IMR-90 (cell line): ENCODE measurements at regions not wholly inside any gene's neighbourhood (a gene's known extent, or its start where the extent isn't known, plus 50 kb on each side); places are given as distances from the start of the nearest gene placed in this dataset.

Experiments
- ATAC-seq: fragments of 200-7000 bp; cut with Tn5 transposase; 2 replicates; pipeline ENCODE4 v1.9.1; 2020; ENCODE audit warnings: low read depth, mild to moderate bottlenecking, moderate library complexity
- BruUV-seq: library from RNA; stranded (reverse); fragments of 400-500 nt; replicated peaks from 2 replicates; lab custom pipeline; 2021; lab: Mats Ljungman, UMichigan
- CTCF ChIA-PET: fragments of 300-600 bp; formaldehyde crosslinking; extraction: SDS; loops from one replicate; lab custom pipeline; 2021; ENCODE audit warnings: antibody characterized with exemption; lab: Yijun Ruan, JAX
- POLR2A ChIA-PET: fragments of 300-600 bp; sonication (Branson Sonifier 250); formaldehyde crosslinking; loops from one replicate; lab custom pipeline; 2022; ENCODE audit warnings: antibody characterized with exemption; ENCODE audit not compliant: unreplicated experiment; lab: Charles Lee
- DNase-seq: peaks from one replicate; pipeline ENCODE4 v3.0.0; 2013
- H2AFZ ChIP-seq: replicated peaks from 2 replicates; pipeline ENCODE3; 2013; ENCODE audit warnings: low read length, mild to moderate bottlenecking; ENCODE audit not compliant: poor library complexity
- H2AK5ac ChIP-seq: 2 replicates; pipeline ENCODE4 v1.6.1; 2013; ENCODE audit warnings: low read depth, low read length, inconsistent platforms
- H2AK9ac ChIP-seq: replicated peaks from 2 replicates; pipeline ENCODE3; 2013; ENCODE audit warnings: mild to moderate bottlenecking, low read depth, low read length, moderate library complexity; ENCODE audit not compliant: poor library complexity
- H2BK120ac ChIP-seq: 2 replicates; pipeline ENCODE4 v1.6.1; 2013; ENCODE audit warnings: low read depth, low read length, inconsistent platforms
- H2BK15ac ChIP-seq: 3 replicates; pipeline ENCODE4 v1.6.1; 2013; ENCODE audit warnings: low read depth, low read length, inconsistent platforms
- H2BK20ac ChIP-seq: 2 replicates; pipeline ENCODE4 v1.6.1; 2013; ENCODE audit warnings: low read depth, mild to moderate bottlenecking, inconsistent platforms, low read length, moderate library complexity
- H2BK5ac ChIP-seq: 2 replicates; pipeline ENCODE4 v1.6.1; 2013; ENCODE audit warnings: mild to moderate bottlenecking, low read depth, low read length, inconsistent platforms; ENCODE audit not compliant: poor library complexity, severe bottlenecking
- H3K14ac ChIP-seq: replicated peaks from 2 replicates; pipeline ENCODE4 v1.6.1; 2013; ENCODE audit warnings: low read depth, low read length, inconsistent platforms
- H3K18ac ChIP-seq: 2 replicates; pipeline ENCODE4 v1.6.1; 2013; ENCODE audit warnings: low read depth, low read length, control low read depth
- H3K23ac ChIP-seq: 2 replicates; pipeline ENCODE4 v1.6.1; 2013; ENCODE audit warnings: low read depth, low read length, inconsistent platforms
- H3K27ac ChIP-seq: 2 replicates; pipeline ENCODE4 v1.5.1; 2013; ENCODE audit warnings: mild to moderate bottlenecking, control low read depth, low read length; ENCODE audit not compliant: insufficient read depth
- H3K27me3 ChIP-seq: 2 replicates; pipeline ENCODE4 v1.6.1; 2013; ENCODE audit warnings: low read length; ENCODE audit not compliant: control insufficient read depth, insufficient read depth
- H3K36me3 ChIP-seq: 2 replicates; pipeline ENCODE4 v1.6.1; 2013; ENCODE audit warnings: low read length, mixed read lengths; ENCODE audit not compliant: control insufficient read depth, insufficient read depth
- H3K4ac ChIP-seq: 2 replicates; pipeline ENCODE4 v1.6.1; 2013; ENCODE audit warnings: low read depth, low read length, inconsistent platforms
- H3K4me1 ChIP-seq: 2 replicates; pipeline ENCODE4 v1.6.1; 2013; ENCODE audit warnings: low read length, mixed read lengths; ENCODE audit not compliant: control insufficient read depth, insufficient read depth
- H3K4me2 ChIP-seq: 2 replicates; pipeline ENCODE4 v1.6.1; 2013; ENCODE audit warnings: low read depth, mild to moderate bottlenecking, control low read depth, low read length, moderate library complexity
- H3K4me3 ChIP-seq: 2 replicates; pipeline ENCODE4 v1.5.1; 2013; ENCODE audit warnings: low read depth, mild to moderate bottlenecking, control low read depth, low read length, moderate library complexity; ENCODE audit not compliant: insufficient read depth
- H3K56ac ChIP-seq: 2 replicates; pipeline ENCODE4 v1.6.1; 2013; ENCODE audit warnings: low read length, inconsistent platforms; ENCODE audit not compliant: insufficient read depth; ENCODE audit errors: extremely low read depth
- H3K79me1 ChIP-seq, 2 experiments: 2 replicates each; pipeline ENCODE4 v1.6.1; 2013; ENCODE audit warnings: low read length in 2 of 2, inconsistent platforms in 1 of 2, low read depth in 1 of 2
- H3K9ac ChIP-seq: 2 replicates; pipeline ENCODE4 v1.6.1; 2013; ENCODE audit warnings: low read depth, low read length, control low read depth
- H3K9me1 ChIP-seq: 2 replicates; pipeline ENCODE4 v1.6.1; 2013; ENCODE audit warnings: low read length, inconsistent platforms; ENCODE audit not compliant: insufficient read depth
- H3K9me3 ChIP-seq: 2 replicates; pipeline ENCODE4 v1.6.1; 2013; ENCODE audit warnings: low read length; ENCODE audit not compliant: control insufficient read depth, insufficient read depth
- H4K20me1 ChIP-seq: 2 replicates; pipeline ENCODE4 v1.6.1; 2013; ENCODE audit warnings: low read length, inconsistent platforms; ENCODE audit not compliant: insufficient read depth
- H4K5ac ChIP-seq: 2 replicates; pipeline ENCODE4 v1.6.1; 2013; ENCODE audit warnings: mild to moderate bottlenecking, low read depth, low read length, control low read depth
- H4K8ac ChIP-seq, 2 experiments: 2 replicates each; pipeline ENCODE4 v1.6.1; 2013; ENCODE audit warnings: low read depth in 2 of 2, low read length in 2 of 2, control low read depth in 1 of 2, inconsistent platforms in 1 of 2
- H4K91ac ChIP-seq: 2 replicates; pipeline ENCODE4 v1.6.1; 2013; ENCODE audit warnings: low read depth, low read length, inconsistent platforms; ENCODE audit not compliant: insufficient read depth
- BHLHE40 ChIP-seq: fragments of 150-350 bp; IDR thresholded peaks from 2 replicates; pipeline ENCODE4 v1.6.1; 2016; ENCODE audit warnings: mild to moderate bottlenecking, low read depth, low read length
- FOS ChIP-seq: fragments of 150-350 bp; IDR thresholded peaks from 2 replicates; pipeline ENCODE4 v1.6.1; 2016; ENCODE audit warnings: low read depth, low read length
- MAFK ChIP-seq: IDR thresholded peaks from 2 replicates; pipeline ENCODE4 v1.6.1; 2012; ENCODE audit warnings: low read depth, low read length, improper control_type of control experiment
- MAZ ChIP-seq: IDR thresholded peaks from 2 replicates; pipeline ENCODE4 v1.6.1; 2012; ENCODE audit warnings: low read depth, mild to moderate bottlenecking, low read length, improper control_type of control experiment, moderate library complexity, borderline replicate concordance
- MXI1 ChIP-seq: IDR thresholded peaks from 2 replicates; pipeline ENCODE4 v1.6.1; 2012; ENCODE audit warnings: low read depth, mild to moderate bottlenecking, low read length, moderate library complexity, borderline replicate concordance
- POLR2A ChIP-seq: IDR thresholded peaks from 2 replicates; pipeline ENCODE4 v1.6.1; 2012; ENCODE audit warnings: mild to moderate bottlenecking, low read depth, low read length
- RAD21 ChIP-seq: IDR thresholded peaks from 2 replicates; pipeline ENCODE4 v1.6.1; 2012; ENCODE audit warnings: low read length, improper control_type of control experiment
- RFX5 ChIP-seq: IDR thresholded peaks from 2 replicates; pipeline ENCODE4 v1.8.0; 2012; ENCODE audit warnings: low read depth, mild to moderate bottlenecking, low read length, moderate library complexity
- SMC3 ChIP-seq: fragments of 150-350 bp; IDR thresholded peaks from 2 replicates; pipeline ENCODE4 v1.6.1; 2016; ENCODE audit warnings: low read depth, mild to moderate bottlenecking, antibody characterized with exemption, low read length, moderate library complexity
- WGBS, 2 experiments: methylation state at CpG; one replicate each; pipeline versions ENCODE4 v1.1.5 to v1.1.7; 2013; ENCODE audit warnings: missing lambda C conversion rate in 2 of 2; ENCODE audit not compliant: insufficient read length in 1 of 2; ENCODE audit errors: extremely low coverage in 2 of 2; 5-methylcytosine and 5-hydroxymethylcytosine counted together
- dilution Hi-C: fragments of 300-500 bp; cut with HindIII; formaldehyde crosslinking; loops from one replicate; pipeline ENCODE4 v1.14.3; 2018; ENCODE audit warnings: low sequenced_read_pairs; ENCODE audit not compliant: unreplicated experiment
- in situ Hi-C: fragments of 300-500 bp; cut with MboI; formaldehyde crosslinking; loops from 3 replicates; pipeline ENCODE4 v1.14.3; 2019; ENCODE audit warnings: low sequenced_read_pairs, inconsistent platforms, mixed read lengths
- intact Hi-C: fragments of 100-400 bp; cut with micrococcal nuclease; formaldehyde crosslinking; loops from 2 replicates; pipeline ENCODE4 v1.10.0; 2022
- TF ChIP-seq, protein P1 (sequence below): fragments of 150-350 bp; IDR thresholded peaks from 2 replicates; pipeline ENCODE4 v1.6.1; 2017; ENCODE audit warnings: mild to moderate bottlenecking, antibody characterized with exemption, low read length, low read depth
- TF ChIP-seq, protein P2 (sequence below): fragments of 150-350 bp; IDR thresholded peaks from 2 replicates; pipeline ENCODE4 v1.6.1; 2016; ENCODE audit warnings: low read depth, mild to moderate bottlenecking, low read length, moderate library complexity, borderline replicate concordance

DNA sequence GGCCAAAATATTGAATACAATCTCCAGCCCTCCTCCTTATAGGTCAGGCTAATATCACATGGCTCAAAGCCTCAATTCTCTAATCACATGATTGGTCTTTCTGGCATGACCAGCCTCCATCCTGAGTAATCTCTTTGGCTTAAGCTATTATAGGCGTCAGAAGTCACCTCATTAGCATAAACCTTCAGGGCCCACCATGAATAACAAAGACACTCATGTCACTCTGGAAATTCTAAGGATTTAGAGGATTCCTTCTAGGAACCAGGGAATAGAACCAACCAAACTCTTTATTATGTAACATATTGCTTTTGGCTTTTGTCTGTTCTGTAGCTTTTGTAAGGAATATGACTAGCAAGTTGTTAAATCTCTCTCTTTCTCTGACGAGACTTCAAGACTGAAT is 109.2 kb upstream of the IGFBP7 start:
- dilution Hi-C loops = no loop called here
- in situ Hi-C loops = no loop called here
- intact Hi-C loops = no loop called here
- ATAC-seq = no peak
- H3K4me3 ChIP-seq = no peak overlapping the region
- no peak overlapping the region for H3K23ac ChIP-seq
- H2AFZ ChIP-seq = no peak overlapping the region
- no peak overlapping the region for H3K4me2 ChIP-seq
- H3K27me3 ChIP-seq = no peaks in the 10 kb centered on the region
- H4K8ac ChIP-seq = no peak overlapping the region
- no peak overlapping the region for H4K91ac ChIP-seq
- BruUV-seq = no TSS peak
- H3K9ac ChIP-seq = no peak overlapping the region
- H2BK15ac ChIP-seq = no peak overlapping the region
- TF ChIP-seq MAFK = no peak
- TF ChIP-seq, protein P1, sequence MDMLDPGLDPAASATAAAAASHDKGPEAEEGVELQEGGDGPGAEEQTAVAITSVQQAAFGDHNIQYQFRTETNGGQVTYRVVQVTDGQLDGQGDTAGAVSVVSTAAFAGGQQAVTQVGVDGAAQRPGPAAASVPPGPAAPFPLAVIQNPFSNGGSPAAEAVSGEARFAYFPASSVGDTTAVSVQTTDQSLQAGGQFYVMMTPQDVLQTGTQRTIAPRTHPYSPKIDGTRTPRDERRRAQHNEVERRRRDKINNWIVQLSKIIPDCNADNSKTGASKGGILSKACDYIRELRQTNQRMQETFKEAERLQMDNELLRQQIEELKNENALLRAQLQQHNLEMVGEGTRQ = no peak
- TF ChIP-seq SMC3 = no peak
- TF ChIP-seq BHLHE40 = no peak
- no peak for TF ChIP-seq POLR2A
- no peak for TF ChIP-seq MXI1
- TF ChIP-seq, protein P2, sequence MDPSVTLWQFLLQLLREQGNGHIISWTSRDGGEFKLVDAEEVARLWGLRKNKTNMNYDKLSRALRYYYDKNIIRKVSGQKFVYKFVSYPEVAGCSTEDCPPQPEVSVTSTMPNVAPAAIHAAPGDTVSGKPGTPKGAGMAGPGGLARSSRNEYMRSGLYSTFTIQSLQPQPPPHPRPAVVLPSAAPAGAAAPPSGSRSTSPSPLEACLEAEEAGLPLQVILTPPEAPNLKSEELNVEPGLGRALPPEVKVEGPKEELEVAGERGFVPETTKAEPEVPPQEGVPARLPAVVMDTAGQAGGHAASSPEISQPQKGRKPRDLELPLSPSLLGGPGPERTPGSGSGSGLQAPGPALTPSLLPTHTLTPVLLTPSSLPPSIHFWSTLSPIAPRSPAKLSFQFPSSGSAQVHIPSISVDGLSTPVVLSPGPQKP = no peak
- no peak for TF ChIP-seq MAZ
- TF ChIP-seq RFX5 = no peak
- TF ChIP-seq RAD21 = no peak
- TF ChIP-seq FOS = no peak
- H3K36me3 ChIP-seq = no peaks in the 10 kb centered on the region
- H2BK5ac ChIP-seq = no peak overlapping the region
- H3K9me3 ChIP-seq = no peaks in the 10 kb centered on the region
- H2AK5ac ChIP-seq = no peak overlapping the region
- no peak for DNase-seq
- no peak overlapping the region for H2AK9ac ChIP-seq
- H3K4ac ChIP-seq = no peak overlapping the region
- WGBS, 2 experiments = no CpG with 5 or more reads among the region's 2 CpGs
- H3K18ac ChIP-seq = no peak overlapping the region
- CTCF ChIA-PET = no interaction called here
- H3K56ac ChIP-seq = no peak overlapping the region
- H2BK20ac ChIP-seq = no peak overlapping the region
- H4K5ac ChIP-seq = no peak overlapping the region
- POLR2A ChIA-PET = no interaction called here
- no peak overlapping the region for H3K14ac ChIP-seq
- no peaks in the 10 kb centered on the region for H3K79me1 ChIP-seq
- H4K20me1 ChIP-seq = no peaks in the 10 kb centered on the region
- no peaks in the 10 kb centered on the region for H3K4me1 ChIP-seq
- no peak overlapping the region for H3K27ac ChIP-seq
- H2BK120ac ChIP-seq = no peak overlapping the region
- no peaks in the 10 kb centered on the region for H3K9me1 ChIP-seq
